H1 (cell line): ENCODE measurements at regions not wholly inside any gene's neighbourhood (a gene's known extent, or its start where the extent isn't known, plus 50 kb on each side); places are given as distances from the start of the nearest gene placed in this dataset.
A peak's percentile ranks its signal among the peaks of the same experiment; 100 is the strongest.

Experiments used
- KDM4A ChIP-seq: IDR thresholded peaks from one replicate; pipeline ENCODE4 v1.7.1; 2012; ENCODE audit warnings: low read depth, mild to moderate bottlenecking, moderate library complexity, low read length, inconsistent platforms; ENCODE audit not compliant: severe bottlenecking
- TF ChIP-seq, protein P1 (sequence below): fragments of 300-600 bp; sonication (generic); IDR thresholded peaks from 2 replicates; pipeline ENCODE4 v1.7.1; 2012; ENCODE audit warnings: low read length, moderate library complexity, mild to moderate bottlenecking, inconsistent platforms; ENCODE audit not compliant: insufficient replicate concordance

GRCh38 chr6:169093066-169093723 is 160.5 kb downstream of the THBS2 start (continued):
- TF ChIP-seq, protein P1, sequence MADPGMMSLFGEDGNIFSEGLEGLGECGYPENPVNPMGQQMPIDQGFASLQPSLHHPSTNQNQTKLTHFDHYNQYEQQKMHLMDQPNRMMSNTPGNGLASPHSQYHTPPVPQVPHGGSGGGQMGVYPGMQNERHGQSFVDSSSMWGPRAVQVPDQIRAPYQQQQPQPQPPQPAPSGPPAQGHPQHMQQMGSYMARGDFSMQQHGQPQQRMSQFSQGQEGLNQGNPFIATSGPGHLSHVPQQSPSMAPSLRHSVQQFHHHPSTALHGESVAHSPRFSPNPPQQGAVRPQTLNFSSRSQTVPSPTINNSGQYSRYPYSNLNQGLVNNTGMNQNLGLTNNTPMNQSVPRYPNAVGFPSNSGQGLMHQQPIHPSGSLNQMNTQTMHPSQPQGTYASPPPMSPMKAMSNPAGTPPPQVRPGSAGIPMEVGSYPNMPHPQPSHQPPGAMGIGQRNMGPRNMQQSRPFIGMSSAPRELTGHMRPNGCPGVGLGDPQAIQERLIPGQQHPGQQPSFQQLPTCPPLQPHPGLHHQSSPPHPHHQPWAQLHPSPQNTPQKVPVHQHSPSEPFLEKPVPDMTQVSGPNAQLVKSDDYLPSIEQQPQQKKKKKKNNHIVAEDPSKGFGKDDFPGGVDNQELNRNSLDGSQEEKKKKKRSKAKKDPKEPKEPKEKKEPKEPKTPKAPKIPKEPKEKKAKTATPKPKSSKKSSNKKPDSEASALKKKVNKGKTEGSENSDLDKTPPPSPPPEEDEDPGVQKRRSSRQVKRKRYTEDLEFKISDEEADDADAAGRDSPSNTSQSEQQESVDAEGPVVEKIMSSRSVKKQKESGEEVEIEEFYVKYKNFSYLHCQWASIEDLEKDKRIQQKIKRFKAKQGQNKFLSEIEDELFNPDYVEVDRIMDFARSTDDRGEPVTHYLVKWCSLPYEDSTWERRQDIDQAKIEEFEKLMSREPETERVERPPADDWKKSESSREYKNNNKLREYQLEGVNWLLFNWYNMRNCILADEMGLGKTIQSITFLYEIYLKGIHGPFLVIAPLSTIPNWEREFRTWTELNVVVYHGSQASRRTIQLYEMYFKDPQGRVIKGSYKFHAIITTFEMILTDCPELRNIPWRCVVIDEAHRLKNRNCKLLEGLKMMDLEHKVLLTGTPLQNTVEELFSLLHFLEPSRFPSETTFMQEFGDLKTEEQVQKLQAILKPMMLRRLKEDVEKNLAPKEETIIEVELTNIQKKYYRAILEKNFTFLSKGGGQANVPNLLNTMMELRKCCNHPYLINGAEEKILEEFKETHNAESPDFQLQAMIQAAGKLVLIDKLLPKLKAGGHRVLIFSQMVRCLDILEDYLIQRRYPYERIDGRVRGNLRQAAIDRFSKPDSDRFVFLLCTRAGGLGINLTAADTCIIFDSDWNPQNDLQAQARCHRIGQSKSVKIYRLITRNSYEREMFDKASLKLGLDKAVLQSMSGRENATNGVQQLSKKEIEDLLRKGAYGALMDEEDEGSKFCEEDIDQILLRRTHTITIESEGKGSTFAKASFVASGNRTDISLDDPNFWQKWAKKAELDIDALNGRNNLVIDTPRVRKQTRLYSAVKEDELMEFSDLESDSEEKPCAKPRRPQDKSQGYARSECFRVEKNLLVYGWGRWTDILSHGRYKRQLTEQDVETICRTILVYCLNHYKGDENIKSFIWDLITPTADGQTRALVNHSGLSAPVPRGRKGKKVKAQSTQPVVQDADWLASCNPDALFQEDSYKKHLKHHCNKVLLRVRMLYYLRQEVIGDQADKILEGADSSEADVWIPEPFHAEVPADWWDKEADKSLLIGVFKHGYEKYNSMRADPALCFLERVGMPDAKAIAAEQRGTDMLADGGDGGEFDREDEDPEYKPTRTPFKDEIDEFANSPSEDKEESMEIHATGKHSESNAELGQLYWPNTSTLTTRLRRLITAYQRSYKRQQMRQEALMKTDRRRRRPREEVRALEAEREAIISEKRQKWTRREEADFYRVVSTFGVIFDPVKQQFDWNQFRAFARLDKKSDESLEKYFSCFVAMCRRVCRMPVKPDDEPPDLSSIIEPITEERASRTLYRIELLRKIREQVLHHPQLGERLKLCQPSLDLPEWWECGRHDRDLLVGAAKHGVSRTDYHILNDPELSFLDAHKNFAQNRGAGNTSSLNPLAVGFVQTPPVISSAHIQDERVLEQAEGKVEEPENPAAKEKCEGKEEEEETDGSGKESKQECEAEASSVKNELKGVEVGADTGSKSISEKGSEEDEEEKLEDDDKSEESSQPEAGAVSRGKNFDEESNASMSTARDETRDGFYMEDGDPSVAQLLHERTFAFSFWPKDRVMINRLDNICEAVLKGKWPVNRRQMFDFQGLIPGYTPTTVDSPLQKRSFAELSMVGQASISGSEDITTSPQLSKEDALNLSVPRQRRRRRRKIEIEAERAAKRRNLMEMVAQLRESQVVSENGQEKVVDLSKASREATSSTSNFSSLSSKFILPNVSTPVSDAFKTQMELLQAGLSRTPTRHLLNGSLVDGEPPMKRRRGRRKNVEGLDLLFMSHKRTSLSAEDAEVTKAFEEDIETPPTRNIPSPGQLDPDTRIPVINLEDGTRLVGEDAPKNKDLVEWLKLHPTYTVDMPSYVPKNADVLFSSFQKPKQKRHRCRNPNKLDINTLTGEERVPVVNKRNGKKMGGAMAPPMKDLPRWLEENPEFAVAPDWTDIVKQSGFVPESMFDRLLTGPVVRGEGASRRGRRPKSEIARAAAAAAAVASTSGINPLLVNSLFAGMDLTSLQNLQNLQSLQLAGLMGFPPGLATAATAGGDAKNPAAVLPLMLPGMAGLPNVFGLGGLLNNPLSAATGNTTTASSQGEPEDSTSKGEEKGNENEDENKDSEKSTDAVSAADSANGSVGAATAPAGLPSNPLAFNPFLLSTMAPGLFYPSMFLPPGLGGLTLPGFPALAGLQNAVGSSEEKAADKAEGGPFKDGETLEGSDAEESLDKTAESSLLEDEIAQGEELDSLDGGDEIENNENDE: peak; percentile 91
- TF ChIP-seq KDM4A: no peak
